ENCODE measurements at regions not wholly inside any gene's neighbourhood (a gene's known extent, or its start where the extent isn't known, plus 50 kb on each side); places are given as distances from the start of the nearest gene placed in this dataset.

GRCh38 chr5:121675924-121676323, 175.8 kb upstream of the FTMT start:
- H3K9me3 ChIP-seq (ENCODE audit: control insufficient read depth in 2 of 3, low read length in 3 of 3), result no peaks in the 10 kb centered on the region
- POLR2A ChIA-PET, result no interaction called here

GRCh38 chr5:121681229-121681855, 170.3 kb upstream of the FTMT start:
- H3K27ac ChIP-seq (ENCODE audit: low read depth, low read length), result no peak overlapping the region
- CTCF ChIA-PET, result no interaction called here
- H3K36me3 ChIP-seq (ENCODE audit: control insufficient read depth in 2 of 3, insufficient read depth in 3 of 3, low read length in 3 of 3), result no peaks in the 10 kb centered on the region
- Mint-ChIP-seq H3K27ac (no peak overlapping the region), H3K4me3 (no peak overlapping the region), H3K36me3 (no peaks in the 10 kb centered on the region), H3K9me3 (peaks cover 1 to 21% (median 11%) of the 10 kb centered on the region in 11 donors), H3K27me3 (no peaks in the 10 kb centered on the region), H3K4me1 (no peaks in the 10 kb centered on the region)
- intact Hi-C loops (cut with micrococcal nuclease), result no loop called here
- POLR2A ChIA-PET, result no interaction called here
- no peaks in the 10 kb centered on the region for H3K27me3 ChIP-seq (ENCODE audit: control insufficient read depth in 2 of 2, insufficient read depth in 2 of 2, low read length in 2 of 2)
- H3K9me3 ChIP-seq (ENCODE audit: control insufficient read depth in 2 of 3, low read length in 3 of 3), result no peaks in the 10 kb centered on the region
- no peaks in the 10 kb centered on the region for H3K4me1 ChIP-seq (ENCODE audit: control insufficient read depth in 2 of 2, insufficient read depth in 2 of 2, low read length in 2 of 2)
- DNase-seq (no peak), ATAC-seq (no peak)
- no peak overlapping the region for H3K4me3 ChIP-seq (ENCODE audit: low read length)

More at GRCh38 chr5:121675924-121676323, 175.8 kb upstream of the FTMT start:
- intact Hi-C loops (cut with micrococcal nuclease), result no loop called here
- H3K27ac Mint-ChIP-seq, result no peak overlapping the region
- no peak overlapping the region for H3K4me3 Mint-ChIP-seq
- DNase-seq (no peak), ATAC-seq (no peak)
- H3K27me3 Mint-ChIP-seq, result no peaks in the 10 kb centered on the region
- no peaks in the 10 kb centered on the region for H3K36me3 Mint-ChIP-seq
- Histone ChIP-seq H3K4me3 (ENCODE audit: low read length) (no peak overlapping the region), H3K4me1 (ENCODE audit: control insufficient read depth in 2 of 2, insufficient read depth in 2 of 2, low read length in 2 of 2) (no peaks in the 10 kb centered on the region), H3K36me3 (ENCODE audit: control insufficient read depth in 2 of 3, insufficient read depth in 3 of 3, low read length in 3 of 3) (no peaks in the 10 kb centered on the region), H3K27ac (ENCODE audit: low read depth, low read length) (no peak overlapping the region), H3K27me3 (ENCODE audit: control insufficient read depth in 2 of 2, insufficient read depth in 2 of 2, low read length in 2 of 2) (no peaks in the 10 kb centered on the region)
- peaks cover 0 to 16% (median 5%) of the 10 kb centered on the region in 11 donors for H3K9me3 Mint-ChIP-seq
- no peaks in the 10 kb centered on the region for H3K4me1 Mint-ChIP-seq
- CTCF ChIA-PET, result no interaction called here

- Histone ChIP-seq H3K9me3 (ENCODE audit: control insufficient read depth in 2 of 3, low read length in 3 of 3) (no peaks in the 10 kb centered on the region), H3K36me3 (ENCODE audit: control insufficient read depth in 2 of 3, insufficient read depth in 3 of 3, low read length in 3 of 3) (no peaks in the 10 kb centered on the region), H3K4me1 (ENCODE audit: control insufficient read depth in 2 of 2, insufficient read depth in 2 of 2, low read length in 2 of 2) (no peaks in the 10 kb centered on the region), H3K4me3 (ENCODE audit: low read length) (no peak overlapping the region), H3K27ac (ENCODE audit: low read depth, low read length) (no peak overlapping the region), H3K27me3 (ENCODE audit: control insufficient read depth in 2 of 2, insufficient read depth in 2 of 2, low read length in 2 of 2) (no peaks in the 10 kb centered on the region)
- DNase-seq, result no peak
- Mint-ChIP-seq H3K4me3 (no peak overlapping the region), H3K27me3 (no peaks in the 10 kb centered on the region), H3K27ac (no peak overlapping the region), H3K9me3 (peaks cover 0 to 15% (median 2%) of the 10 kb centered on the region in 11 donors), H3K4me1 (no peaks in the 10 kb centered on the region), H3K36me3 (no peaks in the 10 kb centered on the region)
- POLR2A ChIA-PET, result no interaction called here
- CTCF ChIA-PET, result no interaction called here
- intact Hi-C loops (cut with micrococcal nuclease), result no loop called here
- ATAC-seq, result no peak
Observed at GRCh38 chr5:121688126-121688525, 163.6 kb upstream of the FTMT start.

GRCh38 chr5:121688781-121689180, 162.9 kb upstream of the FTMT start:
- ChIA-PET CTCF (no interaction called here), POLR2A (no interaction called here)
- Histone ChIP-seq H3K4me1 (ENCODE audit: control insufficient read depth in 2 of 2, insufficient read depth in 2 of 2, low read length in 2 of 2) (no peaks in the 10 kb centered on the region), H3K27me3 (ENCODE audit: control insufficient read depth in 2 of 2, insufficient read depth in 2 of 2, low read length in 2 of 2) (no peaks in the 10 kb centered on the region), H3K27ac (ENCODE audit: low read depth, low read length) (no peak overlapping the region), H3K36me3 (ENCODE audit: control insufficient read depth in 2 of 3, insufficient read depth in 3 of 3, low read length in 3 of 3) (no peaks in the 10 kb centered on the region), H3K9me3 (ENCODE audit: control insufficient read depth in 2 of 3, low read length in 3 of 3) (no peaks in the 10 kb centered on the region), H3K4me3 (ENCODE audit: low read length) (no peak overlapping the region)
- Mint-ChIP-seq H3K4me3 (no peak overlapping the region), H3K9me3 (peaks cover 0 to 12% (median 0%) of the 10 kb centered on the region in 11 donors), H3K27ac (no peak overlapping the region), H3K4me1 (no peaks in the 10 kb centered on the region), H3K27me3 (no peaks in the 10 kb centered on the region), H3K36me3 (no peaks in the 10 kb centered on the region)
- no peak for DNase-seq
- no peak for ATAC-seq
- intact Hi-C loops (cut with micrococcal nuclease), result no loop called here

GRCh38 chr5:121691478-121691877, 160.2 kb upstream of the FTMT start:
- peaks cover 0 to 17% (median 2%) of the 10 kb centered on the region in 11 donors for H3K9me3 Mint-ChIP-seq
- no peak overlapping the region for H3K27ac Mint-ChIP-seq
- Histone ChIP-seq H3K4me1 (ENCODE audit: control insufficient read depth in 2 of 2, insufficient read depth in 2 of 2, low read length in 2 of 2) (no peaks in the 10 kb centered on the region), H3K27ac (ENCODE audit: low read depth, low read length) (no peak overlapping the region), H3K27me3 (ENCODE audit: control insufficient read depth in 2 of 2, insufficient read depth in 2 of 2, low read length in 2 of 2) (no peaks in the 10 kb centered on the region), H3K4me3 (ENCODE audit: low read length) (no peak overlapping the region), H3K9me3 (ENCODE audit: control insufficient read depth in 2 of 3, low read length in 3 of 3) (no peaks in the 10 kb centered on the region), H3K36me3 (ENCODE audit: control insufficient read depth in 2 of 3, insufficient read depth in 3 of 3, low read length in 3 of 3) (no peaks in the 10 kb centered on the region)
- intact Hi-C loops (cut with micrococcal nuclease), result no loop called here
- ATAC-seq (peak; percentile 20), DNase-seq (no peak)
- H3K4me3 Mint-ChIP-seq, result no peak overlapping the region
- H3K27me3 Mint-ChIP-seq, result no peaks in the 10 kb centered on the region
- ChIA-PET POLR2A (no interaction called here), CTCF (no interaction called here)
- peaks cover 0 to 4% (median 0%) of the 10 kb centered on the region in 7 donors for H3K4me1 Mint-ChIP-seq
- H3K36me3 Mint-ChIP-seq, result no peaks in the 10 kb centered on the region

- ChIA-PET CTCF (no interaction called here), POLR2A (no interaction called here)
- DNase-seq (no peak), ATAC-seq (no peak)
- Mint-ChIP-seq H3K27ac (no peak overlapping the region), H3K4me3 (no peak overlapping the region), H3K27me3 (no peaks in the 10 kb centered on the region), H3K36me3 (no peaks in the 10 kb centered on the region), H3K9me3 (peaks cover 0 to 17% (median 2%) of the 10 kb centered on the region in 11 donors), H3K4me1 (peaks cover 0 to 4% (median 0%) of the 10 kb centered on the region in 7 donors)
- H3K27ac ChIP-seq (ENCODE audit: low read depth, low read length), result no peak overlapping the region
- H3K27me3 ChIP-seq (ENCODE audit: control insufficient read depth in 2 of 2, insufficient read depth in 2 of 2, low read length in 2 of 2), result no peaks in the 10 kb centered on the region
- H3K36me3 ChIP-seq (ENCODE audit: control insufficient read depth in 2 of 3, insufficient read depth in 3 of 3, low read length in 3 of 3), result no peaks in the 10 kb centered on the region
- intact Hi-C loops (cut with micrococcal nuclease), result no loop called here
- no peak overlapping the region for H3K4me3 ChIP-seq (ENCODE audit: low read length)
- no peaks in the 10 kb centered on the region for H3K4me1 ChIP-seq (ENCODE audit: control insufficient read depth in 2 of 2, insufficient read depth in 2 of 2, low read length in 2 of 2)
- no peaks in the 10 kb centered on the region for H3K9me3 ChIP-seq (ENCODE audit: control insufficient read depth in 2 of 3, low read length in 3 of 3)
Observed at GRCh38 chr5:121692158-121692557, 159.5 kb upstream of the FTMT start.

GRCh38 chr5:121693864-121694263, 157.8 kb upstream of the FTMT start:
- H3K27ac Mint-ChIP-seq, result no peak overlapping the region
- Histone ChIP-seq H3K36me3 (ENCODE audit: control insufficient read depth in 2 of 3, insufficient read depth in 3 of 3, low read length in 3 of 3) (no peaks in the 10 kb centered on the region), H3K4me3 (ENCODE audit: low read length) (no peak overlapping the region), H3K27ac (ENCODE audit: low read depth, low read length) (no peak overlapping the region), H3K4me1 (ENCODE audit: control insufficient read depth in 2 of 2, insufficient read depth in 2 of 2, low read length in 2 of 2) (no peaks in the 10 kb centered on the region), H3K9me3 (ENCODE audit: control insufficient read depth in 2 of 3, low read length in 3 of 3) (no peaks in the 10 kb centered on the region), H3K27me3 (ENCODE audit: control insufficient read depth in 2 of 2, insufficient read depth in 2 of 2, low read length in 2 of 2) (no peaks in the 10 kb centered on the region)
- H3K9me3 Mint-ChIP-seq, result peaks cover 0 to 12% (median 1%) of the 10 kb centered on the region in 11 donors
- no peak overlapping the region for H3K4me3 Mint-ChIP-seq
- POLR2A ChIA-PET, result no interaction called here
- H3K4me1 Mint-ChIP-seq, result peaks cover 0 to 4% (median 0%) of the 10 kb centered on the region in 7 donors
- no peaks in the 10 kb centered on the region for H3K27me3 Mint-ChIP-seq
- no peaks in the 10 kb centered on the region for H3K36me3 Mint-ChIP-seq
- CTCF ChIA-PET, result no interaction called here
- DNase-seq (no peak), ATAC-seq (no peak)
- intact Hi-C loops (cut with micrococcal nuclease), result no loop called here

Data from naive thymus-derived CD4-positive, alpha-beta T cell (primary cell).